GM23338 (cell line): ENCODE measurements at regions not wholly inside any gene's neighbourhood (a gene's known extent, or its start where the extent isn't known, plus 50 kb on each side); places are given as distances from the start of the nearest gene placed in this dataset.

Experiments
- EZH2 ChIP-seq: fragments of 200-600 bp; sonication (generic); IDR thresholded peaks from one replicate; pipeline ENCODE4 v1.8.0; 2017; ENCODE audit warnings: antibody characterized with exemption, mild to moderate bottlenecking, low read depth; ENCODE audit not compliant: unreplicated experiment
- JUNB ChIP-seq: IDR thresholded peaks from one replicate; pipeline ENCODE4 v1.6.1; 2016; ENCODE audit warnings: antibody characterized with exemption; ENCODE audit not compliant: unreplicated experiment
- POLR2AphosphoS5 ChIP-seq: IDR thresholded peaks from 2 replicates; pipeline ENCODE4 v1.6.1; 2016; ENCODE audit warnings: antibody characterized with exemption, low read depth
- TF ChIP-seq, protein P1 (sequence below), 2 experiments: fragments of 200-600 bp in 1 of 2; sonication (generic) in 1 of 2; conservative IDR thresholded peaks; 2 replicates each; pipeline versions ENCODE4 v1.5.1 to v1.6.1; 2016 to 2017; ENCODE audit warnings: antibody characterized with exemption in 2 of 2, low read depth in 2 of 2, mild to moderate bottlenecking in 2 of 2, moderate library complexity in 1 of 2
- TF ChIP-seq, protein P2 (sequence below): IDR thresholded peaks from one replicate; pipeline ENCODE4 v1.6.1; 2018; ENCODE audit warnings: antibody characterized with exemption; ENCODE audit not compliant: unreplicated experiment

DNA sequence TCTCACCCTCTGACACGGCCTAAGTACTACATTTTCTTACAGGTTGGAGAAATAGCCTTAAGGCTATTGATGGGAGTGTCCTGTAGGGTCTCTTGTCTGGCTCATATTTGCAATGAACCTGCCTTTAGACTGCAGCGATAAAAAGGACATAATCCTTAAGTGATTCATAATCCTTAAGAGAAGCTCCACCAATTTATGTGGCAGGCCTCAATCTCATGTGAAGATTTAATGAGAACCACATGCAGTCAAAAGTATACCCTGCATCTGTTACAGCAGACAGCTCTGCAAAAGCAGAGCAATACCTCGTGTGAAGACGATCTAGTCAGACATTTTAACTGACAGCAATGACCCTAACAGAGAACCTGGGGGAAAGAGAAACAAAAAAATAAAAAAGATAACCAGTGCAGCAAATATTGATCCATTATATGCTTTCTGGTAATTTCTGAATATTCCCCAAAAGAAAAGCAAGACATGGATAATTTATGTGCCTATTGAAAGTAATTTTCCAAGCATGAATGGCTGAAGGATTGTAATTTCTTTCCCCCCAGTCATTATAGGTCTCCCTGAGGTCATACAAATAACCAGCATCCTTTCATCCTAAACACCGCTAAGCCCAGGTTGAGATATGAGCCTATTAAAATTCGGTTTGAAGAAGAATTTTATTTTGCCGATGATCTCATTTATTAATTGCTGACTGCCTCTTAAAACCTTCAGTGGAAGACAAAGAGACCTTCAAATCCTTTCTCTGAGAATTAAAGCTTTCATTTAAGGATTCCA lies 321.8 kb upstream of the NBEA start:
- TF ChIP-seq EZH2: no peak
- TF ChIP-seq, protein P1, sequence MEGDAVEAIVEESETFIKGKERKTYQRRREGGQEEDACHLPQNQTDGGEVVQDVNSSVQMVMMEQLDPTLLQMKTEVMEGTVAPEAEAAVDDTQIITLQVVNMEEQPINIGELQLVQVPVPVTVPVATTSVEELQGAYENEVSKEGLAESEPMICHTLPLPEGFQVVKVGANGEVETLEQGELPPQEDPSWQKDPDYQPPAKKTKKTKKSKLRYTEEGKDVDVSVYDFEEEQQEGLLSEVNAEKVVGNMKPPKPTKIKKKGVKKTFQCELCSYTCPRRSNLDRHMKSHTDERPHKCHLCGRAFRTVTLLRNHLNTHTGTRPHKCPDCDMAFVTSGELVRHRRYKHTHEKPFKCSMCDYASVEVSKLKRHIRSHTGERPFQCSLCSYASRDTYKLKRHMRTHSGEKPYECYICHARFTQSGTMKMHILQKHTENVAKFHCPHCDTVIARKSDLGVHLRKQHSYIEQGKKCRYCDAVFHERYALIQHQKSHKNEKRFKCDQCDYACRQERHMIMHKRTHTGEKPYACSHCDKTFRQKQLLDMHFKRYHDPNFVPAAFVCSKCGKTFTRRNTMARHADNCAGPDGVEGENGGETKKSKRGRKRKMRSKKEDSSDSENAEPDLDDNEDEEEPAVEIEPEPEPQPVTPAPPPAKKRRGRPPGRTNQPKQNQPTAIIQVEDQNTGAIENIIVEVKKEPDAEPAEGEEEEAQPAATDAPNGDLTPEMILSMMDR (conservative IDR thresholded peaks at IDR 0.05; ENCODE audit: low read depth in 2 of 2): no peak
- no peak for TF ChIP-seq JUNB
- TF ChIP-seq, protein P2, sequence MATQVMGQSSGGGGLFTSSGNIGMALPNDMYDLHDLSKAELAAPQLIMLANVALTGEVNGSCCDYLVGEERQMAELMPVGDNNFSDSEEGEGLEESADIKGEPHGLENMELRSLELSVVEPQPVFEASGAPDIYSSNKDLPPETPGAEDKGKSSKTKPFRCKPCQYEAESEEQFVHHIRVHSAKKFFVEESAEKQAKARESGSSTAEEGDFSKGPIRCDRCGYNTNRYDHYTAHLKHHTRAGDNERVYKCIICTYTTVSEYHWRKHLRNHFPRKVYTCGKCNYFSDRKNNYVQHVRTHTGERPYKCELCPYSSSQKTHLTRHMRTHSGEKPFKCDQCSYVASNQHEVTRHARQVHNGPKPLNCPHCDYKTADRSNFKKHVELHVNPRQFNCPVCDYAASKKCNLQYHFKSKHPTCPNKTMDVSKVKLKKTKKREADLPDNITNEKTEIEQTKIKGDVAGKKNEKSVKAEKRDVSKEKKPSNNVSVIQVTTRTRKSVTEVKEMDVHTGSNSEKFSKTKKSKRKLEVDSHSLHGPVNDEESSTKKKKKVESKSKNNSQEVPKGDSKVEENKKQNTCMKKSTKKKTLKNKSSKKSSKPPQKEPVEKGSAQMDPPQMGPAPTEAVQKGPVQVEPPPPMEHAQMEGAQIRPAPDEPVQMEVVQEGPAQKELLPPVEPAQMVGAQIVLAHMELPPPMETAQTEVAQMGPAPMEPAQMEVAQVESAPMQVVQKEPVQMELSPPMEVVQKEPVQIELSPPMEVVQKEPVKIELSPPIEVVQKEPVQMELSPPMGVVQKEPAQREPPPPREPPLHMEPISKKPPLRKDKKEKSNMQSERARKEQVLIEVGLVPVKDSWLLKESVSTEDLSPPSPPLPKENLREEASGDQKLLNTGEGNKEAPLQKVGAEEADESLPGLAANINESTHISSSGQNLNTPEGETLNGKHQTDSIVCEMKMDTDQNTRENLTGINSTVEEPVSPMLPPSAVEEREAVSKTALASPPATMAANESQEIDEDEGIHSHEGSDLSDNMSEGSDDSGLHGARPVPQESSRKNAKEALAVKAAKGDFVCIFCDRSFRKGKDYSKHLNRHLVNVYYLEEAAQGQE: no peak
- no peak for TF ChIP-seq POLR2AphosphoS5
